H9 (cell line): ENCODE measurements at regions not wholly inside any gene's neighbourhood (a gene's known extent, or its start where the extent isn't known, plus 50 kb on each side); places are given as distances from the start of the nearest gene placed in this dataset.
"Not testable (repeated sequence)": the region's sequence is repeated elsewhere in the genome, so short reads cannot be mapped to it uniquely, and the experiment has no call there.

Source experiments
- DNase-seq: peaks from one replicate; pipeline ENCODE4 v3.0.0-alpha.2; 2017
- H2AFZ ChIP-seq: one replicate; pipeline ENCODE4 v1.6.1; 2013; ENCODE audit warnings: mild to moderate bottlenecking, low read length, control low read depth, moderate library complexity
- H2AK5ac ChIP-seq: 2 replicates; pipeline ENCODE4 v1.6.1; 2013; ENCODE audit warnings: low read length, control low read depth, mixed read lengths; ENCODE audit not compliant: insufficient read length
- H2BK120ac ChIP-seq: one replicate; pipeline ENCODE4 v1.6.1; 2013; ENCODE audit warnings: low read depth, mild to moderate bottlenecking, low read length, control low read depth, inconsistent platforms; ENCODE audit not compliant: poor library complexity, severe bottlenecking
- H2BK12ac ChIP-seq: 2 replicates; pipeline ENCODE4 v1.6.1; 2013; ENCODE audit warnings: low read length, control low read depth, mixed read lengths, low read depth; ENCODE audit not compliant: insufficient read length
- H2BK15ac ChIP-seq: 2 replicates; pipeline ENCODE4 v1.6.1; 2013; ENCODE audit warnings: low read depth, low read length, control low read depth
- H2BK20ac ChIP-seq: one replicate; pipeline ENCODE4 v1.6.1; 2013; ENCODE audit warnings: low read depth, mild to moderate bottlenecking, low read length, control low read depth, inconsistent platforms; ENCODE audit not compliant: poor library complexity, severe bottlenecking
- H2BK5ac ChIP-seq: 2 replicates; pipeline ENCODE4 v1.6.1; 2013; ENCODE audit warnings: low read length, control low read depth, mixed read lengths; ENCODE audit not compliant: insufficient read length
- H3K14ac ChIP-seq: 2 replicates; pipeline ENCODE4 v1.6.1; 2013; ENCODE audit warnings: low read length, control low read depth; ENCODE audit not compliant: insufficient read depth
- H3K18ac ChIP-seq: 2 replicates; pipeline ENCODE4 v1.6.1; 2013; ENCODE audit warnings: low read depth, mild to moderate bottlenecking, mixed read lengths, low read length, control low read depth; ENCODE audit not compliant: insufficient read length
- H3K23ac ChIP-seq: 2 replicates; pipeline ENCODE4 v1.6.1; 2013; ENCODE audit warnings: low read length, control low read depth, mixed read lengths, low read depth; ENCODE audit not compliant: insufficient read length
- H3K23me2 ChIP-seq: 2 replicates; pipeline ENCODE4 v1.6.1; 2013; ENCODE audit warnings: low read depth, mild to moderate bottlenecking, mixed read lengths, low read length, control low read depth; ENCODE audit not compliant: insufficient read length, poor library complexity, severe bottlenecking
- H3K27ac ChIP-seq: 2 replicates; pipeline ENCODE4 v1.5.1; 2013; ENCODE audit warnings: low read length, control low read depth, mixed read lengths, low read depth; ENCODE audit not compliant: insufficient read length
- H3K27me3 ChIP-seq: 2 replicates; pipeline ENCODE4 v1.6.1; 2013; ENCODE audit warnings: low read length, control low read depth, inconsistent platforms; ENCODE audit not compliant: insufficient read depth
- H3K4ac ChIP-seq: 2 replicates; pipeline ENCODE4 v1.6.1; 2013; ENCODE audit warnings: low read depth, mild to moderate bottlenecking, control low read depth, inconsistent platforms, low read length, moderate library complexity
- H3K4me1 ChIP-seq: 2 replicates; pipeline ENCODE4 v1.6.1; 2013; ENCODE audit warnings: low read length, control low read depth, inconsistent platforms; ENCODE audit not compliant: insufficient read depth
- H3K4me2 ChIP-seq: 2 replicates; pipeline ENCODE4 v1.6.1; 2013; ENCODE audit warnings: low read length, control low read depth, mixed read lengths; ENCODE audit not compliant: insufficient read length, insufficient read depth
- H3K56ac ChIP-seq: 2 replicates; pipeline ENCODE4 v1.6.1; 2013; ENCODE audit warnings: low read depth, mild to moderate bottlenecking, mixed read lengths, low read length, control low read depth; ENCODE audit not compliant: insufficient read length
- H3K79me1 ChIP-seq: 2 replicates; pipeline ENCODE4 v1.6.1; 2013; ENCODE audit warnings: low read depth, mild to moderate bottlenecking, moderate library complexity, low read length, control low read depth, inconsistent platforms; ENCODE audit not compliant: insufficient read depth, poor library complexity, severe bottlenecking
- H3K79me2 ChIP-seq: 2 replicates; pipeline ENCODE4 v1.6.1; 2013; ENCODE audit warnings: low read length, control low read depth, inconsistent platforms; ENCODE audit not compliant: insufficient read depth
- H3K9ac ChIP-seq: 2 replicates; pipeline ENCODE4 v1.6.1; 2013; ENCODE audit warnings: low read length, control low read depth, mixed read lengths; ENCODE audit not compliant: insufficient read length; ENCODE audit errors: extremely low read depth
- H3K9me3 ChIP-seq: one replicate; pipeline ENCODE4 v1.6.1; 2013; ENCODE audit warnings: low read depth, low read length, inconsistent platforms; ENCODE audit not compliant: control insufficient read depth
- H3T11ph ChIP-seq: one replicate; pipeline ENCODE4 v1.6.1; 2013; ENCODE audit warnings: mild to moderate bottlenecking, low read length, control low read depth, inconsistent platforms
- H4K20me1 ChIP-seq: one replicate; pipeline ENCODE4 v1.6.1; 2013; ENCODE audit not compliant: control insufficient read depth, insufficient read length, insufficient read depth
- H4K5ac ChIP-seq: 2 replicates; pipeline ENCODE4 v1.6.1; 2013; ENCODE audit warnings: low read depth, mild to moderate bottlenecking, mixed read lengths, low read length, control low read depth; ENCODE audit not compliant: insufficient read length
- H4K8ac ChIP-seq: replicated peaks from 2 replicates; pipeline ENCODE4 v1.6.1; 2013; ENCODE audit warnings: low read length, control low read depth, mixed read lengths, low read depth; ENCODE audit not compliant: insufficient read length
- H4K91ac ChIP-seq: 2 replicates; pipeline ENCODE4 v1.6.1; 2013; ENCODE audit warnings: low read depth, mild to moderate bottlenecking, moderate library complexity, mixed read lengths, low read length, control low read depth; ENCODE audit not compliant: insufficient read length
- H3K27ac Mint-ChIP-seq, 3 experiments: 2 replicates in 2 of 3; 3 replicates in 1 of 3; pipeline ENCODE4 v1.8.0; 2020 to 2021; ENCODE audit warnings: mixed read lengths in 3 of 3, mild to moderate bottlenecking in 1 of 3, moderate library complexity in 1 of 3
- H3K27me3 Mint-ChIP-seq: 2 replicates; pipeline ENCODE4 v1.8.0; 2021; ENCODE audit warnings: low read depth, mild to moderate bottlenecking, moderate library complexity, mixed read lengths
- H3K36me3 Mint-ChIP-seq, 3 experiments: 2 replicates in 2 of 3; 3 replicates in 1 of 3; pipeline ENCODE4 v1.8.0; 2020 to 2021; ENCODE audit warnings: low read depth in 3 of 3, mixed read lengths in 3 of 3; ENCODE audit not compliant: insufficient read depth in 1 of 3
- H3K4me1 Mint-ChIP-seq, 2 experiments: 2 replicates each; pipeline ENCODE4 v1.8.0; 2020; ENCODE audit warnings: mixed read lengths in 2 of 2
- H3K4me3 Mint-ChIP-seq, 2 experiments: 2 replicates in 1 of 2; 3 replicates in 1 of 2; pipeline ENCODE4 v1.8.0; 2020 to 2021; ENCODE audit warnings: mild to moderate bottlenecking in 2 of 2, mixed read lengths in 2 of 2, moderate library complexity in 1 of 2
- H3K9me3 Mint-ChIP-seq, 2 experiments: 2 replicates in 1 of 2; 3 replicates in 1 of 2; pipeline ENCODE4 v1.8.0; 2020; ENCODE audit warnings: mild to moderate bottlenecking in 2 of 2, mixed read lengths in 2 of 2, moderate library complexity in 1 of 2
- WGBS: extraction: QIAGEN DNeasy Blood & Tissue Kit; methylation state at CpG from one replicate; pipeline ENCODE4 v1.1.7; 2013; ENCODE audit warnings: missing lambda C conversion rate, low lambda C conversion rate, mixed read lengths; ENCODE audit not compliant: insufficient read length; ENCODE audit errors: extremely low coverage; 5-methylcytosine and 5-hydroxymethylcytosine counted together
- TF ChIP-seq, protein P1 (sequence below): fragments of 200-600 bp; sonication (generic); conservative IDR thresholded peaks from 3 replicates; pipeline ENCODE4 v1.8.0; 2021; ENCODE audit warnings: antibody characterized with exemption, mild to moderate bottlenecking

DNA sequence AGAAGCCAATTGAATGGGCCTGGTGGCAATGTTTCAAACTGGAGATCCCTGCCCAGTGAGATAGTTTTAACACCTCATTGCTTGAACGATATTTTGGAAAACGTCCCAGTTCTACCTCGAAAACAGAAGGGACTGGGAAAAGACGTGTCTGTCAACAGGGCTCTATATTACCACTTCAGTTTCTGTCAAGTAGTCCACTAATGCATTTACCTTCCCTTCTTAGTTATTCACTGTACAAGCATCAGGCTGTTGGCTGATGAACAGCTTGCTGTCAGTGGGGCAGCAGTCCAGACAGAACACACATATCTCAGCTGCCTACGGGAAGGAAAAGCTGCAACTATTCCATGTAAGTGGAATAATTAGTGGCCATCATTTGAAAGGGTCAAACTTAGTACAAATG is 794.7 kb upstream of the GBE1 start:
- Histone ChIP-seq H2BK5ac (no peak overlapping the region), H2BK120ac (no peak overlapping the region), H2AK5ac (no peak overlapping the region), H3K79me1 (no peaks in the 10 kb centered on the region), H4K91ac (no peak overlapping the region), H3K79me2 (no peaks in the 10 kb centered on the region), H4K20me1 (no peaks in the 10 kb centered on the region), H3K4ac (no peak overlapping the region), H3K56ac (no peak overlapping the region), H3K27me3 (no peaks in the 10 kb centered on the region), H2BK15ac (no peak overlapping the region), H2AFZ (no peak overlapping the region), H3K4me2 (no peak overlapping the region), H3K9ac (no peak overlapping the region), H3K27ac (no peak overlapping the region), H4K8ac (no peak overlapping the region), H2BK12ac (no peak overlapping the region), H3K14ac (no peak overlapping the region), H3T11ph (no peak overlapping the region), H3K23me2 (no peaks in the 10 kb centered on the region), H3K9me3 (no peaks in the 10 kb centered on the region), H3K4me1 (peaks cover 5% of the 10 kb centered on the region; the same call in 1 of the 2 replicates), H3K18ac (no peak overlapping the region), H4K5ac (no peak overlapping the region), H3K23ac (no peak overlapping the region), H2BK20ac (no peak overlapping the region)
- peaks cover 14 to 17% of the 10 kb centered on the region in 2 experiments for H3K4me1 Mint-ChIP-seq
- no peaks in the 10 kb centered on the region for H3K9me3 Mint-ChIP-seq
- TF ChIP-seq, protein P1, sequence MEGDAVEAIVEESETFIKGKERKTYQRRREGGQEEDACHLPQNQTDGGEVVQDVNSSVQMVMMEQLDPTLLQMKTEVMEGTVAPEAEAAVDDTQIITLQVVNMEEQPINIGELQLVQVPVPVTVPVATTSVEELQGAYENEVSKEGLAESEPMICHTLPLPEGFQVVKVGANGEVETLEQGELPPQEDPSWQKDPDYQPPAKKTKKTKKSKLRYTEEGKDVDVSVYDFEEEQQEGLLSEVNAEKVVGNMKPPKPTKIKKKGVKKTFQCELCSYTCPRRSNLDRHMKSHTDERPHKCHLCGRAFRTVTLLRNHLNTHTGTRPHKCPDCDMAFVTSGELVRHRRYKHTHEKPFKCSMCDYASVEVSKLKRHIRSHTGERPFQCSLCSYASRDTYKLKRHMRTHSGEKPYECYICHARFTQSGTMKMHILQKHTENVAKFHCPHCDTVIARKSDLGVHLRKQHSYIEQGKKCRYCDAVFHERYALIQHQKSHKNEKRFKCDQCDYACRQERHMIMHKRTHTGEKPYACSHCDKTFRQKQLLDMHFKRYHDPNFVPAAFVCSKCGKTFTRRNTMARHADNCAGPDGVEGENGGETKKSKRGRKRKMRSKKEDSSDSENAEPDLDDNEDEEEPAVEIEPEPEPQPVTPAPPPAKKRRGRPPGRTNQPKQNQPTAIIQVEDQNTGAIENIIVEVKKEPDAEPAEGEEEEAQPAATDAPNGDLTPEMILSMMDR, result no peak
- no peaks in the 10 kb centered on the region for H3K27me3 Mint-ChIP-seq
- H3K4me3 Mint-ChIP-seq, result no peak overlapping the region
- DNase-seq, result no peak
- WGBS, result no CpG with 5 or more reads among the region's 5 CpGs
- H3K27ac Mint-ChIP-seq, result 0 out of 7 replicates have a peak overlapping the region, but pooled peaks of 1 of the 3 experiments have one; percentile 47
- H3K36me3 Mint-ChIP-seq, result no peaks in the 10 kb centered on the region; a peak in 1 of 7 replicates

DNA sequence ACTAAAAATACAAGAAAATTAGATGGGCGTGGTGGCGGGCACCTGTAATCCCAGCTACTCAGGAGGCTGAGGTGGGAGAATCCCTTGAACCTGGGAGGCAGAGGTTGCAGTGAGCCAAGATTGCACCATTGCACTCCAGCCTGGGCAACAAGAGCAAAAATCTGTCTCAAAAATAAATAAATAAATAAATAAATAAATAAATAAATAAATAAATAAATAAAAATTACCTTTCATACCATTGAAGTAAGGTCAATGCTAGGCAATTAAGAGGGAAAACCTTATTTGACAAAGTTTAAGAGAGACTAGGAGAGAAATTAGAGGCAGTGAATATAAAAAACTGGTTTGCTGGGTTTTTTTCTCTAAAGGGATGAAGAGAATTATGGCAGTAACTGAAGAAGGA is 781.1 kb upstream of the GBE1 start:
- H2BK20ac ChIP-seq, H3K4me1 ChIP-seq, H3K4me1 Mint-ChIP-seq, H3K27me3 Mint-ChIP-seq, H3K27ac Mint-ChIP-seq, H3K18ac ChIP-seq, H3K4ac ChIP-seq, H3K79me1 ChIP-seq, H3K36me3 Mint-ChIP-seq, H2AFZ ChIP-seq, H4K91ac ChIP-seq, H2BK12ac ChIP-seq, H3K23ac ChIP-seq, H3K27me3 ChIP-seq, H3K9ac ChIP-seq, H3K27ac ChIP-seq, H3T11ph ChIP-seq, H3K9me3 Mint-ChIP-seq, H4K5ac ChIP-seq, H3K4me3 Mint-ChIP-seq, H2AK5ac ChIP-seq, H2BK120ac ChIP-seq, H4K20me1 ChIP-seq, H3K9me3 ChIP-seq, H3K14ac ChIP-seq, H2BK15ac ChIP-seq, H3K79me2 ChIP-seq, H3K4me2 ChIP-seq, H3K56ac ChIP-seq, H3K23me2 ChIP-seq, H4K8ac ChIP-seq, H2BK5ac ChIP-seq, DNase-seq: not testable (repeated sequence)
- WGBS, result no CpG with 5 or more reads among the region's 2 CpGs
